ENCODE measurements at regions not wholly inside any gene's neighbourhood (a gene's known extent, or its start where the extent isn't known, plus 50 kb on each side); places are given as distances from the start of the nearest gene placed in this dataset.

DNA sequence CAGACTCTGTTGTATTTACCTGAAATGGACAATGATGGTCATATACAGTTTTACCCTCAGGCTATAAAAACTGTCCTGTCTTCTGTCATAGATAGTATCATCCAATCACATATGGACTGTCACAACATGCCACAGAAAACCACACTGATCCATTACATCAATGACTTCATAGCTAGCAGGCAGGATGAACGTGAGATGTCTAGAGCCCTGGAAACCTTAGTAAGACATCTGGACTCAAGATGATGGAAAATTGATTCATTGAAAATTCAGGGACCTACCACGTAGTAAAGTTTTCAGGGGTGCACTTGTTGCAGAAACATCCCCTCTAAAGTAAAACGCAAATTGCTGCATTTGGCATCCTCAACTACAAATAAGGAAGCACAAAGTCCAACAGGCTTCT is 284.4 kb upstream of the RGMB start:
- TF ChIP-seq POLR2A (IDR thresholded peaks at IDR 0.05) (no peak), POLR2AphosphoS5 (IDR thresholded peaks at IDR 0.05) (no peak)
- TF ChIP-seq, protein P1, sequence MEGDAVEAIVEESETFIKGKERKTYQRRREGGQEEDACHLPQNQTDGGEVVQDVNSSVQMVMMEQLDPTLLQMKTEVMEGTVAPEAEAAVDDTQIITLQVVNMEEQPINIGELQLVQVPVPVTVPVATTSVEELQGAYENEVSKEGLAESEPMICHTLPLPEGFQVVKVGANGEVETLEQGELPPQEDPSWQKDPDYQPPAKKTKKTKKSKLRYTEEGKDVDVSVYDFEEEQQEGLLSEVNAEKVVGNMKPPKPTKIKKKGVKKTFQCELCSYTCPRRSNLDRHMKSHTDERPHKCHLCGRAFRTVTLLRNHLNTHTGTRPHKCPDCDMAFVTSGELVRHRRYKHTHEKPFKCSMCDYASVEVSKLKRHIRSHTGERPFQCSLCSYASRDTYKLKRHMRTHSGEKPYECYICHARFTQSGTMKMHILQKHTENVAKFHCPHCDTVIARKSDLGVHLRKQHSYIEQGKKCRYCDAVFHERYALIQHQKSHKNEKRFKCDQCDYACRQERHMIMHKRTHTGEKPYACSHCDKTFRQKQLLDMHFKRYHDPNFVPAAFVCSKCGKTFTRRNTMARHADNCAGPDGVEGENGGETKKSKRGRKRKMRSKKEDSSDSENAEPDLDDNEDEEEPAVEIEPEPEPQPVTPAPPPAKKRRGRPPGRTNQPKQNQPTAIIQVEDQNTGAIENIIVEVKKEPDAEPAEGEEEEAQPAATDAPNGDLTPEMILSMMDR (IDR thresholded peaks at IDR 0.05): no peak
